IPS-18c (cell line): ENCODE measurements at regions not wholly inside any gene's neighbourhood (a gene's known extent, or its start where the extent isn't known, plus 50 kb on each side); places are given as distances from the start of the nearest gene placed in this dataset.

Experiments used
- H3K4me3 ChIP-seq: 2 replicates; pipeline ENCODE4 v1.7.0; 2013; ENCODE audit warnings: low read depth, mild to moderate bottlenecking, low read length, moderate library complexity; ENCODE audit not compliant: insufficient read depth
- H3K9me3 ChIP-seq: one replicate; pipeline ENCODE4 v1.6.1; 2013; ENCODE audit warnings: mild to moderate bottlenecking, low read length, moderate library complexity; ENCODE audit not compliant: control insufficient read depth, insufficient read depth

DNA sequence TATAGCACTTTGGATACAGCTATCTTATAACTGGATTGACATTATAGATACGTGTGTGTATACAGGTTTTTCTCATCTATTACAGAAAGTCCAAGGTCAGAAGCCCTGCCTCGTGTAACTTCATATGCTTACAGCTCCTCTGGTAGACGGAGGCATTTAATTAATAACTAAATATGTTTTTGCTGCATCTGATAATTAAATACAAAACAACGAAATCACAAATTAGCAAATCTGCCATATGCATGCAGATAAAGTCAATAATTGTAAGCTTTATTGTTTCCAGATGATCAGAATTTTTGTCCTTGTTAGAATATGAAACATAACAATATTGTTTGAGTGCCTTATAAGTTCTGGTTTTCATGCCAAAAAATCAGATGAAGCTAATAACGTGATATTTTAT, 717.7 kb downstream of the LIG4 start:
- Histone ChIP-seq H3K4me3 (no peak overlapping the region), H3K9me3 (no peaks in the 10 kb centered on the region)

DNA sequence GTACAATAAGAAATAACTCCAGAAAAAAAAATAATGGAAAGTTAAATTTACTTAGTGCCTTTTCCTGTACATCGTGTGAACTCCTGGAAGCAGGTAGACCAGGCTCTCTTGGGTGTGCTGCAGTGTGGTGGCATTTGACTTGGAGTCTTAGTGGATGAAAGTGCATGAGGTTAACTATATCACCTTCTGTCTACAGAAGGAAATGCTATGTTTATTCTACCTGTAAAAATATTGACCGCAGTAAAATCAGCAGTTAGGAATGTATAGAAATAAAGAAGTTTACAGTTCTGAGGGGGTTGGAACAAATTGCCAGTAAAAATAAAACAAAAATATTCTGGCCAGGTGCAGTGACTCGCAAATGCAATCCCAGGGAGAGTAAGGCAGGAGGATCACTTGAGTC, 722.1 kb downstream of the LIG4 start:
- Histone ChIP-seq H3K4me3 (no peak overlapping the region), H3K9me3 (no peaks in the 10 kb centered on the region)

DNA sequence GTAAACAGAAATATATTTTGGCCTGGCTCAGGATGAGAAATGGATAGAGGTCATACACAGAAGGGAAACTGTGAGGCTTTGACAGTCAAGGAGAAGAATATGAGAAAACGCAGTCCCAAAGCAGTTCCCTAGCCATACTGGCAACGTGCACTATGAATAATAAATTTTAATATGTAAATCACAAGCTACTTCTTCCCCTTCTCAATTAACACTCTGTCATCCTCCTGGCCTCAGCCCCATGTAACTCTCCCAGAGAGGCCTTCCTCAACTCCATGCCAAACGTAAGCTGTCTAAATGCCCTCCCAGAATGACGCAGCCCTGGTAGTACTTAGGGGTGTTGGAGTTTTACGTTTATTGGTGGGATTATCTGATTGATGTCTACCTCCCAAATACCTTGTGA, 732.6 kb downstream of the LIG4 start:
- H3K4me3 ChIP-seq: no peak overlapping the region
- H3K9me3 ChIP-seq: no peaks in the 10 kb centered on the region

DNA sequence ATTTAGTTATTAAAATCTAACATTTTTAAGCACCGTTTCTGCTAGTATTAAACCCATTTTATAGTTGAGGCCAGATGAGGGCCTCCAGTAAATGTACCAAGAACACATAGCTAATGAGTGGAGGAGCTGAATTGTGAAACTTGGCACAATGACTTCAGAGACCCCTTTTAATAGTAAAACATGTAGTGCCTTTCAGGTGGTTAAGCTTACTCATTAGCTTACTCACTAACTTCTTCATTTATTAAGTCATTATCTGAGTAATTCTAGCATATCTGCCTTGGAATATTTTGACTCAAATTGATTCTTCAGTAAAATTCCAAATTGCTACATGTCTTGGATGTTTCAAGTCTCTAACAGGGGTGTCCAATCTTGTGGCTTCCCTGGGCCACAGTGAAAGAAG, 735.2 kb downstream of the LIG4 start:
- no peak overlapping the region for H3K4me3 ChIP-seq

DNA sequence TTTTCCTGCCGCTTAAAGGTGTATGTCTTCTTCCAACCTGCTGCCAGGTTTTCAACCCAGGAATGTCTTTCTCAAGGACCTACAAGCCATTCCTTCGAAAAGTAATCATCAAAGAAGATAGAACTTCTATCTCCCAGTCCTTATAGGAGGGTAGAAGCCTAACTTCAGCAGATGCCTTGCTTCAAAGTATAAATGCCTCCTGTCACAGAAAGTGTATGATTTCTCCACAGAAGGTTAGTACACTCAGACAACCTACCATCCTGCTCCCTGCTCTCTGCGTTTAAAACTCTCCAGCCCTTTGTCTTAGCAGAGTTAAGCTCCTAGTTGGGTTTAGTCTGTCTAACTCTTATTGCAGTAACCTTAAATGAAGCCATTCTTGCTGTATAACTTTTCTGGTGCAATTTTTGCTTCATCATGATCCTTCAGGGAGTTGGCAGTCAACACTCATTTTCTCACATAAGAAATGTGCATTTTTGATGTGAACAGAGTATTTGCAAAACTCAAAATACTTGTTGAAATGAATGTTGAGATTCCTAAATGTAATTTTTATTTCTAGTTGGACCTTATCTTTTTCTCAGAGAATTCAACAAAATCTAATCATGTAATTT, 737.5 kb downstream of the LIG4 start:
- no peak overlapping the region for H3K4me3 ChIP-seq
- H3K9me3 ChIP-seq: no peaks in the 10 kb centered on the region

More for the DNA sequence above, 735.2 kb downstream of the LIG4 start:
- H3K9me3 ChIP-seq: no peaks in the 10 kb centered on the region

DNA sequence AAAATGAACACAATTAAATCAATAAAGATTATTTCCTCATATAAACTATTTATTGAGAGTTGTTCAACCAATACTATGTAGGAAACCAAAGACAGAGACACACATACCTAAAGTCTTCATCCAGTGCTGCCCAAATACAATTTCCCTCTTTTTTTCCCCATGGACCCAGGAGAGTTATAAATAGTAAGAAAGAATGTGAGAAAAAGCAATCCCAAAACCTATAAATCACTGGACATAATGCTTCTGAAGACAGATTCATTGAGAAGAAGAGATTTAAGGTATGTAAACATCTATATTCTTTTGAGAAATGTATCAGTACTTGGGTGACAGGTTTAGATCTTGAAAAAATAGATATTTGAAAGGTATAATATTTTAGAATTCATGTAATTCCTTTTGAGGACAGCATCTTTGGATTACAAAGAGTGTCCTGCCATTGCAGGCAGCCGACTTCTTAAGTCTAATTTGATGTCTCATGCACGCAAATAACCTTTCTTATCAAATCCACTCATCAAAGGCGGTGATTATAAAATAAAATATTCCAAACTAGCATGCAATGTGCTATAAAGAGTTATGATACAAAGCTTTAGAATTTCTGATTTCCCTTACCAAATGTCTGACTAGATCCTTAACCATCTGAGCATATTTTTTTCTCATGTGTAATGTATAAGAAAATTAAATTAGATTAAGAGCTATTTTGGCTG, 739.4 kb downstream of the LIG4 start:
- no peak overlapping the region for H3K4me3 ChIP-seq

DNA sequence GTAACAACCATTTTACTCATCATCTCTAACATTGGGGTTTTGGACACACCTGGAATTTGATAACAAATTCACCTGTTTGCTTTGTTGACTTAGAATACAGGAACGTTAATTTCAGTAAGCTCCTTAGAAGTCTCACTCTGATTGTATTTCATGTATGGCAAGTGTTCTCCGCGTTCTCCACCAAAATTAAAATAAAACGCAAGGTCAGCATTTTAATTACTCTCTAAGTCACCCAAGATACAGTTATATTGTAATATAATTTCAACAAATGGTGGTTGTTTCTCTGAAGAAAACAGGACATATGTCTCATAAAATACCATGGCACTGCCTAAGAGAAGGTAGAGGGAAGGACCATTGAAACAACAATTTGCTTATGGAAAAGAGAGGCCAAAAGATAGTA, 742.1 kb downstream of the LIG4 start:
- Histone ChIP-seq H3K4me3 (no peak overlapping the region), H3K9me3 (no peaks in the 10 kb centered on the region)

More for the DNA sequence above, 739.4 kb downstream of the LIG4 start:
- H3K9me3 ChIP-seq: no peaks in the 10 kb centered on the region

DNA sequence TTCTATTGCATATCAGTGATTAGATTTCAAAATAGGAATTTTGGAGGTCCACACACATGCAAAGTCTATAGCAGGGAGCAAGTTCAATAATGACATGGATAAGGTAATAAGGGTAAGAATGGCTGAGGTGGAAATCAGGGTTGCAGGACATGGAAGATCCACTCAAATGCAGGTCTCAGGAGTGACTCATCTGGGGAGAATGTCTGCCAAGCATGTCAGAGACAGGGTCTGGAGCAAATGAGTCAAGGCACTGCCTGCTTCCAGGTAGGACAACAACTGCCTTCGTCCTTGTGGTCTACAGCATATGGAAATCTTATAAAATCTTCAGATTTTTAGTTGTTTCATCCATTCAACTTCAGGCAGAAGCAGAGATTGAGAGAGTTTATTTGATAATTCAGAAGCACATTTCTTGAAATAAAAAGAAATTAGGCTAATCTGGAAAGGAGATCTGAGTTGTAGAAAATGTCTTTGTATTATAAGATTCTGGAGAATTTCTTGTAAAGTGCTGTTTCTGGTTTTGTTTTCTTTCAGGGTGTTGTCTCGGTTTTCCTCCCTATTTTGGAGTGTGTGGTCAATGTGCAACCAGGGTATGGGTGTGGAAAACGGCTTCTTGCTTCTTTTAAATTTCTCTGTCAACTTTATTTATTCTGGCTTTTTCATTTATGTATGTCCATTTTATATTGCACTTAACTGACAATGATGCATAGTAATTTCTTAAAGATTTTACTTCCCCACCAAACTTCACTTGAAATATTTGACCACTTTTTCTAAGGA, 748.8 kb downstream of the LIG4 start:
- H3K4me3 ChIP-seq: no peak overlapping the region
- H3K9me3 ChIP-seq: no peaks in the 10 kb centered on the region

DNA sequence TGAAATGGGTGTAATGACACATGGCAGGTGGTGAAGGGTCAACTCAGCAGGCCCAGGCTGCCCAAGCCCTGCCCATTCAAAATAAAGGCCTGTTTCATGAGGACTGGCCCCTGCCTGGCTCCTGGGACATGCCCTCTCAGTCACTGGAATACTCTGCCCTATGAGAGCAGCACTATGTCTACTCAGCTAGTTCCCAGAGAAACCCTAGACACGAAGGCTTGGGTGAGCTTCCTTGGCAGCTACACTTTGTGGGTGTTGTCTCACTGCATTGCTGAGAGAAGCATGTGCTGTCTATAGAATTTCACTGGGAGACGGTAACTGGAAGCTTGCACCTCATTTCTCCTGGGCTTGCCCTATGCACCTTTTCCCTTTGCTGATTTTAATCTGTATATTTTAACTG, 752.8 kb downstream of the LIG4 start:
- H3K4me3 ChIP-seq: no peak overlapping the region
- H3K9me3 ChIP-seq: no peaks in the 10 kb centered on the region

DNA sequence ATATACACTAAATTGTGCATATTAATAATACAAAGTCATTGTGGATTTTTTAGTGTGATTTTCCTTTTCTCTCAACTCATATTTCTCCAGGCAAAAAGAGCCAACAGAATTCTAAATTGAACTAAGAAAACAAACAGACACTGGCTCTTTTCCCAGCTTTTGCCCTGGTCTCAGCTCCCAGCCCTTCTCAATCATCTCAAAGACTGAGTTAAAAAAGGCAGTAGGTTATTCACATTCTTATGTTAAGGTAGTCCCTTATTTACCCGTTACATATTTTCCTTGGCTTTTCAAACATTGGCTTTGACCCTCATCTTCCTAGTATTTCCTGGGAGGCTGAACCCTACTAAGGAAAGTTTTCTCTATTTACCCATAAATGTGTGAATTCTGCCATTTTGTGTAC, 753.6 kb downstream of the LIG4 start:
- no peaks in the 10 kb centered on the region for H3K9me3 ChIP-seq
- no peak overlapping the region for H3K4me3 ChIP-seq

DNA sequence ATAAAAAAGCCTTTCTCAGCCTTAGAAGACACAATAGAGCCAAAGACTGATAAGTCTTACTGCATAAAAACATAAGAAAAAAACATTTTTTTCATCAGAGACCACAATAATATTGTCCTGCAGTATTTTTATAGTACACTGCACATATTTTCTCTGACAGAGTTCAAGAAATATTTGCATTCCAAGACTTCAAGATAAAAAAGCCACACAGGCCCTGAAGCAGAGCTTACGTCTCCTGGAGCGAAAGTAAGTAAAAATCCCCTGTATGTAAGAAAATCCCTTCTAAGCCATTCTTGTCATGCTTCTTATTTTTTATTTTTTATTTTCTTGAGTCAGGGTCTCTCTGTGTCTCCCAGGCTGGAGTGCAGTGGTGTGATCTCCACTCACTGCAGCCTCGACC, 755.9 kb downstream of the LIG4 start:
- peaks cover 5% of the 10 kb centered on the region for H3K9me3 ChIP-seq
- H3K4me3 ChIP-seq: no peak overlapping the region

DNA sequence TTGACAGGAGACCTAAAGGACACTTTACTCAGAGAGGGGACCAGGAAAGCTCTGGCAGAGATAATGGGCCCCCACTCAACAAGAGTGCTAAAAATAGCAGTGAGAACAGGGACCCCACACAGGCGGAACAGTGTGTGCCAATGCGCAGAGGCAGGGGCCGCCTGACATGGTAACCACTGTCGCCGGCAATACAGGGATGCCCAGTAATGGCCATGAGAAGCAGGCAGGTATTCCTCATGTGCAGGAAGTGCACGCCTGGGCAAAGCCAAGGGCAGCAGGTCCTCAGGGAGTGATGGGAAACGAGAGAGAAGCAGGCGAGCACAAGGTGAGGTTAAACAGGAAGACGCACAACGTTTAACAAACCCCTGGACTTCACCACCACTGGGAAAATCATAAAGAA, 757.1 kb downstream of the LIG4 start:
- Histone ChIP-seq H3K9me3 (peaks cover 5% of the 10 kb centered on the region), H3K4me3 (no peak overlapping the region)

DNA sequence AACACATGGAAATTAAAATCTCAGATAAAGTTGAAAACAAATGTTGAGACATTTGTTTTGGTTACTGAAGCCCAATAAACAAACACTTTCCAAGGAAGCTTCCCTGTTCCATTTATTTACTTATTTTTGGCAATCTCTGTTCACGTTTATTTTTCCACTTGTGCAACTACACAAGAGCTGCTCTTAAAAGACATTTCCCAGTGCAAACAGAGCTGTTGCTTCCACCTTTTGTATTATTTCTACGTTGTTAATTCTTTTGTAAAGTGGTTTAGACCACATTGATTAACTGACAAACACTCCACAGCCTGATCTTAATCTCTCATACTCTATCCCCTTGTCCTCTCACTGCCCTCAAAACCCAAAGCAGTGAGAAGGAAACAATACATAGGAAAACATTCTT, 757.6 kb downstream of the LIG4 start:
- peaks cover 5% of the 10 kb centered on the region for H3K9me3 ChIP-seq
- no peak overlapping the region for H3K4me3 ChIP-seq

DNA sequence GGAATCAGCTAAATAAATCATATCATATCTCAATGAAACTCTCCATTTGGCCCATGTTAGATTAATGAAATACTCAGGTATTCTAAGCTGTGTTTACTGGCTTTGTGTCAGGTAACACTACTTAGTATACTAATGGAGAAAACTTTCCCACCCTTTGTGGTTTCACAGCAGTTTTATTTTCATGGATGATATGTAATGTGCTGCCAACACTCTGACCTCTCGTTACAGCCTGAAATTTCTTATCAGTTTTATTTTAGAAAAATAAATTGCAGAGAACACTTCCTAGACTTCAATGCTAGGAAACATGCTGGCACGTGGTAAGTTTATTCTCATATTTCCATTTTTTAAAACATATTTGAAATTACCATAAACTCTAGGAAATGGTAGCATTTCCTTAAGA, 758.9 kb downstream of the LIG4 start:
- H3K9me3 ChIP-seq: peaks cover 8% of the 10 kb centered on the region
- no peak overlapping the region for H3K4me3 ChIP-seq

DNA sequence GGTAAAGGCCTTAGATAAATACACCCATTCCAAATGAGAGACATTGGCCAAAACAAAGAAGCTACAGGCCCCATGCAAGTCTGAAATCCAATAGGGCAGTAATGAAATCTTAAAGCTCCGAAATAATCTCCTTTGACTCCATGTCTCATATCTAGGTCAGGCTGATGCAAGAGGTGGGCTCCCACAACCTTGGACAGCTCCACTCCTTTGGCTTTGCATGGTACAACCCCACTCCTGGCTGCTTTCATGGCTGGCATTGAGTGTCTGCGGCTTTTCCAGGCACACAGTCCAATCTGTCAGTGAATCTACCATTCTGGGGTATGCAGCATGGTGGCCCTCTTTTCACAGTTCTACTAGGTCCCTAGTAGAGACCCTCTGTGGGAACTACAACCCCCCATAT, 762.5 kb downstream of the LIG4 start:
- H3K9me3 ChIP-seq: peaks cover 8% of the 10 kb centered on the region

DNA sequence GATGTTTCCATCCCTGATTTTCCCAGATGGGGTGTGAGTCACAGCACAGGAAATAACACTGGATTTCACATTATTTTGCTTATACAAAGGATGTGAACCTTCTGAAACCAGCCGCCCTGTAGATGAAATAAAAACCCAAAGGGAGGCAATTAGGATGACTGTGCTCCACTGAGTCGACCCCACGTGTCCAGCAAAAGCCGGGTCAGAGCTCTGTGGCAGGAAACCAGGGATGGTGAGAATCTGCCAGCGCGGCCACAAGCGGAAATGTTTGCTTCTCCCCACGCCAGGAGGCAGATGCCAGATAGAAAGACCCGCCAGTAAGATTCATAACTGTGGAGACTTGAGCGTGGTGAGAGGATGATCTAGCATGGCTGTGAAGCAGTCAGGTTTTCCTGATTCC, 764.4 kb downstream of the LIG4 start:
- peaks cover 8% of the 10 kb centered on the region for H3K9me3 ChIP-seq
- no peak overlapping the region for H3K4me3 ChIP-seq

More for the DNA sequence above, 762.5 kb downstream of the LIG4 start:
- H3K4me3 ChIP-seq: no peak overlapping the region

DNA sequence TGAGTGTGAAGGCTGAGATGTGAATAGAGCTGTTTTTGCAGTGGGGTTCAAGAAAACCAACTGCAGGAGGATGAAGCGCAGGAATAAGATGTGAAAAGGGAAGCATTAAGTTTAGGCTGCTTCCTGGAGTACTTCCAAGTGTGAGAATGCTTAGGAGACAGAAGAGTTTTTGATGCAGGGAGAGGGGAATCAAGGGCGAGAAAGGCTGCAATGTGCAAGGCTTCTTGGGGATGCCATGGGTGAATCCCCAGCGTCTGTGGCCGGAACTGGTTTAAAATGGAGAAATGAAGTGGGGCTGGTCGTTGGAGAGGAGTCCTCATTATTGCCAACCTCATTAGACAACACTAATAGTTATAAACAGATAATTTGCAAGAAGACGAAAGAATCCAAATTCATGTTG, 764.9 kb downstream of the LIG4 start:
- Histone ChIP-seq H3K4me3 (no peak overlapping the region), H3K9me3 (peaks cover 7% of the 10 kb centered on the region)

DNA sequence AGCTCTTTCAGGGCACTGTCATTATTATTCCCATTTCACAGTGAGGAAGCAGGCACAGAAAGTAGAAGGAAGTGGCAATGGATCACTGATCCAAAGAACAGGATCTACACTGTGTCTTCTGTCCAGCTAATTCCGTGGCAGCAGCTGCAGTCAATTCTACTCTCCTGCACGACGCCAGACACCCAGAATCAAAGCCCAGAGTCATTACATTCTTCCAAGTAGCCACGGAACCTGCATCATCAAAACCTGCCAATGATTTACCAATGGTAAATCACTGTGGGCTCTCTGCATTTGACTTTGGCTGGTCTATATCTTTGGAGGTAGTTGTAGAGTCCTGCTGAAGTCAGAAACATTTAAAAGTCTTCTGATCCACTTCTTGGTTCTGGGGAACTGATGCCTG, 767.7 kb downstream of the LIG4 start:
- Histone ChIP-seq H3K9me3 (peaks cover 3% of the 10 kb centered on the region), H3K4me3 (no peak overlapping the region)
